Upper lobe of right lung (tissue), 1 donor: ENCODE measurements at regions not wholly inside any gene's neighbourhood (a gene's known extent, or its start where the extent isn't known, plus 50 kb on each side); places are given as distances from the start of the nearest gene placed in this dataset.

Experiments used
- ATAC-seq: fragments of 200-7000 bp; cut with Tn5 transposase; one replicate; pipeline ENCODE4 v1.9.1; 2020; ENCODE audit warnings: mild to moderate bottlenecking, moderate library complexity
- DNase-seq: peaks from one replicate; pipeline ENCODE4 v3.0.0-alpha.2; 2020
- H3K27ac ChIP-seq: fragments of 200-600 bp; one replicate; pipeline ENCODE4 v1.8.0; 2022
- H3K27me3 ChIP-seq: fragments of 200-600 bp; one replicate; pipeline ENCODE4 v1.8.0; 2022; ENCODE audit warnings: mild to moderate bottlenecking
- H3K36me3 ChIP-seq: fragments of 200-600 bp; one replicate; pipeline ENCODE4 v1.8.0; 2022
- H3K4me1 ChIP-seq: fragments of 200-600 bp; one replicate; pipeline ENCODE4 v1.8.0; 2022
- H3K4me3 ChIP-seq: fragments of 200-600 bp; one replicate; pipeline ENCODE4 v1.8.0; 2022; ENCODE audit warnings: mild to moderate bottlenecking
- H3K9me3 ChIP-seq: fragments of 200-600 bp; one replicate; pipeline ENCODE4 v1.8.0; 2022
- intact Hi-C: fragments of 100-400 bp; cut with DNase I; formaldehyde crosslinking; loops from one replicate; pipeline ENCODE4 v1.11.0; 2022
- TF ChIP-seq, protein P1 (sequence below): fragments of 200-600 bp; IDR thresholded peaks from one replicate; pipeline ENCODE4 v1.8.0; 2022; ENCODE audit warnings: antibody characterized with exemption
- donor health status: DM: no; HTN: yes; CAD: no; lungs with severe emphysema.

DNA sequence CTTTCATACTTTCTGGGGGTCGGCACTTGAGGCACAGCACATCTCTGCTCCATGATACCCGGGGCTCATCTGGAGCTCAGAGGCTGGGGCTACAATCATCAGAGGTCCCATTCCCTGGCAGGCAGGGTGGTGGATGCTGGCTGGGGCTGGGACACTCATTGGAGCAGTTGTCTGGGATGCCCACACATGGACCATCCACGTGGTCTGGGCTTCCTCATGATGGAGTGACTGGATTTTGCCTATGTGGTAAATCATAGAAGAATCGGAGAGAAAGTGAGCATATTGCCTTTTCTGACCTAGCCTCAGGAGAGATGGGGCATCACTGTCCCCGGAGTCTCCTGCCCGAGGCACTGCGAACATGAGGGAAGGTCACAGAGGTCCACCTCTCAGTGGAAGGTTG lies 91.4 kb upstream of the IRS2 start:
- intact Hi-C loops = no loop called here
- Histone ChIP-seq H3K27me3 (no peaks in the 10 kb centered on the region), H3K4me1 (peaks cover 14% of the 10 kb centered on the region), H3K36me3 (no peaks in the 10 kb centered on the region), H3K4me3 (no peak overlapping the region), H3K27ac (no peak overlapping the region), H3K9me3 (no peaks in the 10 kb centered on the region)
- TF ChIP-seq, protein P1, sequence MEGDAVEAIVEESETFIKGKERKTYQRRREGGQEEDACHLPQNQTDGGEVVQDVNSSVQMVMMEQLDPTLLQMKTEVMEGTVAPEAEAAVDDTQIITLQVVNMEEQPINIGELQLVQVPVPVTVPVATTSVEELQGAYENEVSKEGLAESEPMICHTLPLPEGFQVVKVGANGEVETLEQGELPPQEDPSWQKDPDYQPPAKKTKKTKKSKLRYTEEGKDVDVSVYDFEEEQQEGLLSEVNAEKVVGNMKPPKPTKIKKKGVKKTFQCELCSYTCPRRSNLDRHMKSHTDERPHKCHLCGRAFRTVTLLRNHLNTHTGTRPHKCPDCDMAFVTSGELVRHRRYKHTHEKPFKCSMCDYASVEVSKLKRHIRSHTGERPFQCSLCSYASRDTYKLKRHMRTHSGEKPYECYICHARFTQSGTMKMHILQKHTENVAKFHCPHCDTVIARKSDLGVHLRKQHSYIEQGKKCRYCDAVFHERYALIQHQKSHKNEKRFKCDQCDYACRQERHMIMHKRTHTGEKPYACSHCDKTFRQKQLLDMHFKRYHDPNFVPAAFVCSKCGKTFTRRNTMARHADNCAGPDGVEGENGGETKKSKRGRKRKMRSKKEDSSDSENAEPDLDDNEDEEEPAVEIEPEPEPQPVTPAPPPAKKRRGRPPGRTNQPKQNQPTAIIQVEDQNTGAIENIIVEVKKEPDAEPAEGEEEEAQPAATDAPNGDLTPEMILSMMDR = no peak
- ATAC-seq = no peak
- no peak for DNase-seq

DNA sequence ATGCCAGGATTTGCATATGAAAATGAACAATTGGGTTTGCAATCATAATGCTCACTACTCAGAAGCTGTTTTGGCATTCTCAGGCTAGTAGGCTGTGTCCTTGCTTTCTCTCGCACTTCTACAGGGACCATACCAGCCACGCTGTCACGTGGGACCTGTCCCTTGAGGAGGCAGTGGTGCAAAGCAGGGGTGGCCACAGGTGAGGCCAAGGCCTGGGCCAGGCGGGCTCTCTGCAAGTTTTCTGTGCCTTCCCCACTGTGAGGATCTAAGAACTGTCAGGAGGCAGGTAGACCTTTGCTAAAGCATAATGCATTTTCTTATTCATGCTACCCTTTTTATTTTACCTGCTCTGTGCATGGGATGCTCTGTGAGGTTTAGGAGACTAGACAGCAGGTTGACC lies 89.4 kb upstream of the IRS2 start:
- Histone ChIP-seq H3K27me3 (no peaks in the 10 kb centered on the region), H3K4me1 (peaks cover 14% of the 10 kb centered on the region), H3K27ac (peak overlapping the region; percentile 74), H3K36me3 (no peaks in the 10 kb centered on the region), H3K9me3 (no peaks in the 10 kb centered on the region), H3K4me3 (no peak overlapping the region)
- DNase-seq (no peak), ATAC-seq (no peak)
- intact Hi-C loops = no loop called here
- TF ChIP-seq, protein P1 = no peak

DNA sequence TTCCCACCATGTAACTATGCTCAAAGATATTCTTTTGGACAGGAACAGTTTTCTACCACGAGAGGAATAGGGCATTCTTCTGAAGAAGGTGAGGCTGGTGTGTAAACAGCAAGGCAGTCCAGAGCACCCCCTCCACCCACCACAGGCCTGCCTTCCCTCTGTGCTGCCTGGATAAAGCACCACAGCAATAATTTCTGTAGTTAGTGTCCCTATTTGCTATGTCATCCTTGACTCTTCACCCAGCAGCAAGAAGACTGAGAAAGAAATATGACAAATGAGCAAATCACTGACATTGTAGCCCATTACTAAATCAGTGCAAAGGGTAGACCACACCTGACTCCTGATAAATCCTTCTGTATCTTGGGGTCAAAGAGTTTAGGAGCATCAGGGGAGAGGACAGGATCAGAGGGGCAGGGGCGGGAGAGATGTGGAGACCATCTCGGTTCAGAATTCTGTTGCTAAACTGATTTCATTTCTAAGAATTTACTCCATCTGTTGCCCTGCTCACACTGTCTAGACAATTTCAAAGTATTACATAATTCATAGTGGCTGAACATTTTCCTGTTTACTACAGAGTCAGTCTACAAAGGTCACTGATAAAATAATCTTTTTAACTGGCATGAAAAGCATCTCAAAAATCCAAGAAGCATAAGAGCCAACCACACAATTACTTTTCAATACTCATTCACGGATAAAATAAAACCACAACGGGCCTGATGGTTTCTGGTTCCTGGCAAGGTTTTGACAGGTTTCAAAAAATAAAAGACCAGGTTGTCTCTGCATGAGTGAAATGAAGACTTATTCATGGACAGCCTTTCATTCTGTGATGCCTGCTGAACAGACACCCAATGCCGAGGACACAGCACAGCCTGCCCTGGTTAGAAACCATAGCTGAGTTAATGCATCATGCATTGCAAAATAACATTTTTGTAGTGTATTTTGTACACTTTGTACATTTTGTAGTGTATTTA lies 88.4 kb upstream of the IRS2 start:
- peak; percentile 72 for ATAC-seq
- TF ChIP-seq, protein P1 = no peak
- H3K9me3 ChIP-seq = no peaks in the 10 kb centered on the region
- DNase-seq = no peak
- no peak overlapping the region for H3K4me3 ChIP-seq
- H3K27me3 ChIP-seq = no peaks in the 10 kb centered on the region
- intact Hi-C loops = no loop called here
- no peaks in the 10 kb centered on the region for H3K36me3 ChIP-seq
- peaks cover 14% of the 10 kb centered on the region for H3K4me1 ChIP-seq
- H3K27ac ChIP-seq = peak overlapping the region; percentile 74

DNA sequence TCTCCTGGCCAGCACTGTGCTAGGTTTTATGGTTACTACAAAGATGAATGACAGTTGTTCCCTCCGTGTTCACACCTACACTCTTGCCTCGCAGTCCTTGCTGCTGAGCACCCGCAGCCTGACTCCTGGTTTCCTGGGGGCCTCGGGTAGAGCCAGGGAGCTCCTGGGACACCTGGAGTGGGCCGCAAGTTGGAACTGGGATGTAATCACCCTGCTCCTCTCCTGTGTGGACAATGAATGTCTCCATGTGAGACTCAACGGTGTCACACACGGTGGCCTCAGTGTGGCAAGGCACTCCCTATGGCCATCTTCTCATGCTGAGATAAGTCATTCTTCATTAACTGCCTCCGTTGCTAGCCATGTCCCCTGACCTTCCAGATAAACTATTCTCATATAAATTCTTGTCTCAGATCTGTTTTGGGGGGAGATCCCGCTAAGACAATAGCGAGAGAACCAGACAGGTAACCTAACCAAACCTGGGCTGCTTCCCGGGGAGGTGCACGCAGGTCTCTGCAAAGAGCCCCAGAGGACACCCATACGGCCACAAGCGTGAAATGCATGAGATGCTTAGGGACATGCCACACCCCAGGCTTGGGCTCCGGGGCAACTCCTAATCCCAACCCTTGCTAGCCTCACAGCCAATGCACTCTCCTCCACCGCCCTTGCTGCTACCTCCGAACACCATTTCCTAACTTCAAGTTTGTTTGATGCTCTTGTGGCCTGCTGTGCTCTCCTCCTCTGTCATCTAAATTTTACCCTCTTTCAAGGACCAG lies 87.2 kb upstream of the IRS2 start:
- ATAC-seq = no peak
- no peaks in the 10 kb centered on the region for H3K36me3 ChIP-seq
- peak overlapping the region; percentile 53 for H3K27ac ChIP-seq
- H3K27me3 ChIP-seq = no peaks in the 10 kb centered on the region
- TF ChIP-seq, protein P1 = no peak
- H3K4me3 ChIP-seq = no peak overlapping the region
- no peaks in the 10 kb centered on the region for H3K9me3 ChIP-seq
- intact Hi-C loops = no loop called here
- DNase-seq = no peak
- peaks cover 23% of the 10 kb centered on the region for H3K4me1 ChIP-seq

DNA sequence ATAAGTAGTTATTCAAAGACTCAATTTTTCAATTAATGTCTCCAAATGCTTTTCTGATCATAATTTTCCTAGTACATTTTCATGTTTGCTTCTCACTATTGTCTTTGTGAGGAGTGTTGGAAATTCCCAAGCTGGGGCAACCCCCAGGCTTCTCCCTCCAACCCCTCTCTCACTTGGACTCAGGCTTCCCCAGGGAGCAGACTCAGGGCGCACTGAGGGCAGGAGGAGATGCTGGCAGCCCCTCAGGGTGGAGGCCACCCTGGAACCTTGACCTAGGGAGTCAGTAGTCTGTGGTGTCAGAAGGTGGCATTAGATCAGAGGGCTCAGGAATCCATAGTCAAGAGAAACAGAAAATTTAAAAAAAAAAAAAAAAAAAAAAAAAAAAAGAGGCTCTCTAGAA lies 86.5 kb upstream of the IRS2 start:
- intact Hi-C loops = no loop called here
- ATAC-seq = no peak
- no peaks in the 10 kb centered on the region for H3K9me3 ChIP-seq
- no peaks in the 10 kb centered on the region for H3K36me3 ChIP-seq
- no peak overlapping the region for H3K4me3 ChIP-seq
- H3K27ac ChIP-seq = no peak overlapping the region
- TF ChIP-seq, protein P1 = no peak
- H3K27me3 ChIP-seq = no peaks in the 10 kb centered on the region
- no peak for DNase-seq
- H3K4me1 ChIP-seq = peaks cover 23% of the 10 kb centered on the region
